Left lung (tissue), 4 donors: ENCODE measurements at regions not wholly inside any gene's neighbourhood (a gene's known extent, or its start where the extent isn't known, plus 50 kb on each side); places are given as distances from the start of the nearest gene placed in this dataset.

Source experiments
- ATAC-seq: fragments of 200-7000 bp; cut with Tn5 transposase; one replicate; pipeline ENCODE4 v1.9.1; 2020; ENCODE audit warnings: moderate library complexity
- DNase-seq, 4 donors: peaks; one replicate each; pipeline ENCODE4 v3.0.0-alpha.2; 2013 to 2020
- H3K27ac ChIP-seq, 2 donors: fragments of 200-600 bp; sonication (generic) in 1 of 2; one replicate each; pipeline versions ENCODE4 v1.5.0 to v1.8.0; 2020 to 2021
- H3K27me3 ChIP-seq, 2 donors: fragments of 200-600 bp; sonication (generic) in 1 of 2; one replicate each; pipeline versions ENCODE4 v1.5.0 to v1.8.0; 2020 to 2021
- H3K36me3 ChIP-seq, 2 donors: fragments of 200-600 bp; sonication (generic) in 1 of 2; one replicate each; pipeline versions ENCODE4 v1.5.0 to v1.8.0; 2020 to 2021
- H3K4me1 ChIP-seq, 2 donors: fragments of 200-600 bp; one replicate each; pipeline ENCODE4 v1.8.0; 2021
- H3K4me3 ChIP-seq, 2 donors: fragments of 200-600 bp; sonication (generic) in 1 of 2; one replicate each; pipeline versions ENCODE4 v1.5.0 to v1.8.0; 2020 to 2021; ENCODE audit warnings: mild to moderate bottlenecking in 1 of 2
- H3K9me3 ChIP-seq, 2 donors: fragments of 200-600 bp; sonication (generic) in 1 of 2; one replicate each; pipeline versions ENCODE4 v1.5.0 to v1.8.0; 2020 to 2021
- intact Hi-C, 2 donors: fragments of 100-400 bp; cut with DNase I; formaldehyde crosslinking; loops; one replicate each; pipeline versions ENCODE4 v1.11.2 to v1.14.2; 2022
- TF ChIP-seq, protein P1 (sequence below), 2 donors: fragments of 200-600 bp; sonication (generic) in 1 of 2; IDR thresholded peaks; one replicate each; pipeline versions ENCODE4 v1.5.0 to v1.8.0; 2021; ENCODE audit warnings: antibody characterized with exemption in 2 of 2
- donor health status: DM: no; HTN: yes; CAD: no.
- donor health status: DM: no; HTN: no; CAD: no.

DNA sequence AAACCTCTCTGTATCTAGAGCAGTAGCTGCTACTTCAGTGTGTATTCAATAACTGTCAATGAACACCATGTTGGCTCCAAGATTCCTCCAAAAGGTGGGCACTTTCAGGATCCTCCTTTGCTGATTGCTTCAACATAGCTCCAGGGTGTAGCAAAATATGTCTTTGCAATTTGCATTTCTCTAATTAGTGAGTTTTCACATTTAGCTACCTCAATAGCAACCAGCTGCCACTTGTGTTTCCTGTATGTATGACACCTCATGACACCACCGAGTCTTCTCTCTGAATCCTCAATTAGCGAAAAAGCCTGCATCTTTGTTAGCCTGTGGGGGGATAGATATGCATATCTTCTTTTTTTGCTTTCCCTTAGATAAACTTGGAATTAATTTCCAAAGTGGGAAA is 898.3 kb upstream of the FAT3 start:
- ATAC-seq (no peak), DNase-seq (no peak)
- H3K27me3 ChIP-seq, result no peaks in the 10 kb centered on the region
- H3K9me3 ChIP-seq, result peaks cover 0 to 7% of the 10 kb centered on the region in 2 donors
- no peak overlapping the region for H3K27ac ChIP-seq
- H3K4me3 ChIP-seq, result no peak overlapping the region
- TF ChIP-seq, protein P1, sequence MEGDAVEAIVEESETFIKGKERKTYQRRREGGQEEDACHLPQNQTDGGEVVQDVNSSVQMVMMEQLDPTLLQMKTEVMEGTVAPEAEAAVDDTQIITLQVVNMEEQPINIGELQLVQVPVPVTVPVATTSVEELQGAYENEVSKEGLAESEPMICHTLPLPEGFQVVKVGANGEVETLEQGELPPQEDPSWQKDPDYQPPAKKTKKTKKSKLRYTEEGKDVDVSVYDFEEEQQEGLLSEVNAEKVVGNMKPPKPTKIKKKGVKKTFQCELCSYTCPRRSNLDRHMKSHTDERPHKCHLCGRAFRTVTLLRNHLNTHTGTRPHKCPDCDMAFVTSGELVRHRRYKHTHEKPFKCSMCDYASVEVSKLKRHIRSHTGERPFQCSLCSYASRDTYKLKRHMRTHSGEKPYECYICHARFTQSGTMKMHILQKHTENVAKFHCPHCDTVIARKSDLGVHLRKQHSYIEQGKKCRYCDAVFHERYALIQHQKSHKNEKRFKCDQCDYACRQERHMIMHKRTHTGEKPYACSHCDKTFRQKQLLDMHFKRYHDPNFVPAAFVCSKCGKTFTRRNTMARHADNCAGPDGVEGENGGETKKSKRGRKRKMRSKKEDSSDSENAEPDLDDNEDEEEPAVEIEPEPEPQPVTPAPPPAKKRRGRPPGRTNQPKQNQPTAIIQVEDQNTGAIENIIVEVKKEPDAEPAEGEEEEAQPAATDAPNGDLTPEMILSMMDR (IDR thresholded peaks at IDR 0.05), result no peak
- no peaks in the 10 kb centered on the region for H3K4me1 ChIP-seq
- intact Hi-C loops, result no loop called here
- H3K36me3 ChIP-seq, result no peaks in the 10 kb centered on the region

GRCh38 chr11:91314521-91314920 is 910.1 kb upstream of the FAT3 start:
- Histone ChIP-seq H3K36me3 (no peaks in the 10 kb centered on the region), H3K9me3 (peaks cover 0 to 2% of the 10 kb centered on the region in 2 donors), H3K27me3 (no peaks in the 10 kb centered on the region), H3K4me1 (no peaks in the 10 kb centered on the region), H3K4me3 (no peak overlapping the region), H3K27ac (no peak overlapping the region)
- intact Hi-C loops, result no loop called here
- ATAC-seq (no peak), DNase-seq (no peak)
- TF ChIP-seq, protein P1 (IDR thresholded peaks at IDR 0.05), result no peak

DNA sequence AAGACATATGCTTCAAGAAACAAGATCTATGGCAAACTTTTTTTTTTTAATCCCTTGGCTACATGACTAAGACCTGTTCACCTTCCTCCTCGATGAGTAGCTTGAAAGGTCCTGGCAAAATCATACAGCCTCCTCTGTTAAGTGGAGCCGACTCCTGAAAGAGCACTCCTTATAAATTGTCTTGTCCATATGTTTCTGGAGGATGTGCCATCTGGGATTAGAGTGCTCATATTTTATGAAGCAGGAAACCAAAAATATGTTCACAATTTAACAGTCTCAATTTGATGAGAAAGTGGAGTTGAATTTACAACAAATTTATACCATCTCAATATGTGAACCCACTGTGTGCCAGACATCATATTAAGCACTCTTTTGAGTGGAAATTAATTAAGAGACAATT is 912.1 kb upstream of the FAT3 start:
- peaks cover 0 to 2% of the 10 kb centered on the region in 2 donors for H3K9me3 ChIP-seq
- TF ChIP-seq, protein P1 (IDR thresholded peaks at IDR 0.05), result no peak
- H3K27ac ChIP-seq, result no peak overlapping the region
- H3K27me3 ChIP-seq, result no peaks in the 10 kb centered on the region
- H3K4me1 ChIP-seq, result no peaks in the 10 kb centered on the region
- no peak overlapping the region for H3K4me3 ChIP-seq
- DNase-seq, result no peak
- intact Hi-C loops, result no loop called here
- no peak for ATAC-seq
- no peaks in the 10 kb centered on the region for H3K36me3 ChIP-seq

DNA sequence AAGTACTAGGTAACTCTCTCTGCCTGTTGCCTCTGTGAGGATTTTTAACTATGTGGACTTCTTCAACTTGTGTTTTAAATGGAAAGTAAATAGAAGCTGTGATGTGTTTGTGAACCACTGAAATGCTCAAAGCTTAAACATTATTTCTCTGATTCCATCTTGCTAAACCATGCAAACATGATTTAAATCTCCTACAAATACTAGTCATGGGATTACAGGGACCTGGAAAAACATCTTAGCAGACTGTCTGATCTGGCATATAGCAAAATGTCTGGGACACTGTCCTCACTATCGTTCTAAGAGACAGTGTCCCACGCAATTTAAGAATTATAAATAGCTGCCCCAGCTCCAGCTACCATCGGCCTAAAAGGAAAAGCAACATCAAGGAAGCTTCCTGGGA is 914.5 kb upstream of the FAT3 start:
- H3K4me3 ChIP-seq, result no peak overlapping the region
- no peaks in the 10 kb centered on the region for H3K36me3 ChIP-seq
- ATAC-seq (no peak), DNase-seq (no peak)
- TF ChIP-seq, protein P1 (IDR thresholded peaks at IDR 0.05), result no peak
- peaks cover 0 to 2% of the 10 kb centered on the region in 2 donors for H3K9me3 ChIP-seq
- no peaks in the 10 kb centered on the region for H3K27me3 ChIP-seq
- no peaks in the 10 kb centered on the region for H3K4me1 ChIP-seq
- intact Hi-C loops, result no loop called here
- no peak overlapping the region for H3K27ac ChIP-seq

GRCh38 chr11:91308069-91308468 is 916.5 kb upstream of the FAT3 start:
- no peak for DNase-seq
- H3K4me1 ChIP-seq, result no peaks in the 10 kb centered on the region
- no peaks in the 10 kb centered on the region for H3K36me3 ChIP-seq
- no peak for ATAC-seq
- intact Hi-C loops, result no loop called here
- no peaks in the 10 kb centered on the region for H3K27me3 ChIP-seq
- H3K27ac ChIP-seq, result no peak overlapping the region
- TF ChIP-seq, protein P1 (IDR thresholded peaks at IDR 0.05), result no peak
- H3K4me3 ChIP-seq, result no peak overlapping the region
- H3K9me3 ChIP-seq, result peaks cover 0 to 2% of the 10 kb centered on the region in 2 donors
